Omental fat pad (tissue), 3 donors: ENCODE measurements at regions not wholly inside any gene's neighbourhood (a gene's known extent, or its start where the extent isn't known, plus 50 kb on each side); places are given as distances from the start of the nearest gene placed in this dataset.

Source experiments
- ATAC-seq: fragments of 150-250 bp; one replicate; pipeline ENCODE4 v1.9.1; 2016; ENCODE audit warnings: mild to moderate bottlenecking, moderate library complexity; ENCODE audit not compliant: low FRiP score
- DNase-seq: peaks from one replicate; pipeline ENCODE4 v3.0.0-alpha.2; 2019; ENCODE audit warnings: low spot score
- TF ChIP-seq, protein P1 (sequence below), 3 donors: fragments of 450-650 bp; IDR thresholded peaks; one replicate each; pipeline ENCODE4 v1.5.1; 2016 to 2017; ENCODE audit warnings: antibody characterized with exemption in 3 of 3, mild to moderate bottlenecking in 3 of 3, moderate library complexity in 2 of 3

DNA sequence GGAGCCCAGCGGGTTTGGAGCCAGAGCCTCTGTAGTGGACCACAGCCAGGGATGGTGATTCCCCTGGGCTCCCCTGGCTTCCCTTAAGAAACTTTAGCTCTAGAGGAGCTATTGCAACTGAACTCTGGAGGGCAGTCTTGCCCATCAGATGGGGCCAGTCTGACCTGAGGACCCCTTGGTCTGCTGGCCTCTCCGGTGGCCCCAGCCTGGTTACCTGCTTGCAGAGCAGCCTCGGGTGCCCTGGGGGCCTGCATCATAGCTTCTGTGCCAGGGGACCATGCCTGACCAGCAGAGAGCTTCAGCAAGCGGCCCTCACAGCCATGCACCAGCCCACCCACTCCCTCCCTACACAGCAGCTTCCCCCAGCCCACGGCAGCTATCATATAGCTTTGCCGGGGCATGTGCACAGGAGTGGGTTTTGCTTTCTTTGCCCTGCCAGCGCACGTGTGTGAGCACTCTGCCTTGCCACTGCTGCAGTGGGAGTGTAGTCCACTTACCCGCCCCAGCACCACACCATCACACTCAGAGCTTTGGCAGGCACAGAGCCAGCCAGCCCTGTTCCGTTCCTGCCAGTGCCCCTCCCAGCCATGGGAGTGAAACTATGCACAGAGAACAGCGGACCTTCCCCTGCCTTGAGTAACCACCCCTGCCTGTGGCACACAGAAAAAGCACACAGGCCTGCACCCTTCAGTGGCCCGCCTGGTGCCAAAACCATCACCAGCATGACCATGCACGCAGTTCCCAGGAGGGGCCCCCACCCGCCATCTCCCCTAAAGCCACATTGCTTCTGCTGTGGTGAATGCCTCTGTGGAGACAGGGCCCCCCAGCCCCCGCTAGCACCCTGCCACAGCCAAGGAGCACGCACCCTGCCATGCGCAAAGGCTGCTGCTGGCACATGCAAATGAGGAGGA is 442.9 kb upstream of the NEGR1 start:
- DNase-seq (no peak), ATAC-seq (no peak)
- TF ChIP-seq, protein P1, sequence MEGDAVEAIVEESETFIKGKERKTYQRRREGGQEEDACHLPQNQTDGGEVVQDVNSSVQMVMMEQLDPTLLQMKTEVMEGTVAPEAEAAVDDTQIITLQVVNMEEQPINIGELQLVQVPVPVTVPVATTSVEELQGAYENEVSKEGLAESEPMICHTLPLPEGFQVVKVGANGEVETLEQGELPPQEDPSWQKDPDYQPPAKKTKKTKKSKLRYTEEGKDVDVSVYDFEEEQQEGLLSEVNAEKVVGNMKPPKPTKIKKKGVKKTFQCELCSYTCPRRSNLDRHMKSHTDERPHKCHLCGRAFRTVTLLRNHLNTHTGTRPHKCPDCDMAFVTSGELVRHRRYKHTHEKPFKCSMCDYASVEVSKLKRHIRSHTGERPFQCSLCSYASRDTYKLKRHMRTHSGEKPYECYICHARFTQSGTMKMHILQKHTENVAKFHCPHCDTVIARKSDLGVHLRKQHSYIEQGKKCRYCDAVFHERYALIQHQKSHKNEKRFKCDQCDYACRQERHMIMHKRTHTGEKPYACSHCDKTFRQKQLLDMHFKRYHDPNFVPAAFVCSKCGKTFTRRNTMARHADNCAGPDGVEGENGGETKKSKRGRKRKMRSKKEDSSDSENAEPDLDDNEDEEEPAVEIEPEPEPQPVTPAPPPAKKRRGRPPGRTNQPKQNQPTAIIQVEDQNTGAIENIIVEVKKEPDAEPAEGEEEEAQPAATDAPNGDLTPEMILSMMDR (IDR thresholded peaks at IDR 0.05), result no peak

DNA sequence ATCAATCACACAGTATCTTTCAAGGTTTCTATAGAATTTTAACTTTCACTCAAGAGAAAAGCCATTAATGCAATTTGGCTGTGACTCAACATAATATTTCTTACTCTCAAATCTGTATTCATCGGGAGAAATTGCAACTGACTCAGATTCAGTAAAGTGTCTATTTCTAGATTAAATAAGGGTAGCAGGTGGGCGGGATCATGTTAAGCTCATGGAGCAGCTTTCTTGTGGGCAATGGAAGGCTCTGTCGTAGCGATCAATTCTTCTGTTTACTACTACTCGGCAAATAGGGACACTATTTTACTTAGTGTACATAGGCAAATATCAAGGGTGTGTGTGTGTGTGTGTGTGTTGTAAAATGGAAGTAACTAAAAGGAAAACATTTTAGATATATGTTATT is 423.6 kb upstream of the NEGR1 start:
- TF ChIP-seq, protein P1 (IDR thresholded peaks at IDR 0.05), result no peak
- DNase-seq, result no peak
- ATAC-seq, result no peak

DNA sequence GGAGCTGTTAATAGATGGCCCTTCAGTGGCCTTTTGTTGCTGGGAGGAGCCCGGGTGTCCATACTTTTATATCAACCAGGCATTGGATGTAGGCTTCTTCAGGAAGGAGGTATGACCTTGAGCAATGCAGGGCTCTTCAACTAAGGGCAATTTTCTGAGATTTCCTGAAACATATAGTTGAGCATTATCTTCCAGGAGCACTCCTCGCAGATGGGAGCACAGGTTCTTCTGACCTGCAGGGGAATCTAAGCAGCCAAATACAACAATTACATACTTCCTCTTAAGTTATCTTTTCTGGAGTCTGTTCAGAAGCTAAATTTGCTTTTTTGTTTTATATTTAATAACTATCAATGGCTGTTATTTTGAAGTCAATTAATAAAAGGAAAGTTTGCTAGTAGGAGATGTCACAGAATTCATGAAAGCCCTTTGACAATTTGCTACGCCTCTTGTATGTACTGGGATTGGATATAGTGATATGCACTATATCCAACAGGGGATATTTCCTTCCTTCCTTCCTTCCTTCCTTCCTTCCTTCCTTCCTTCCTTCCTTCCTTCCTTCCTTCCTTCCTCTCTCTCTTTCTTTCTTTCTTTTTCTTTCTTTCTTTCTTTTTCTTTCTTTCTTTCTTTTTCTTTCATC is 422.6 kb upstream of the NEGR1 start:
- ATAC-seq (no peak), DNase-seq (no peak)
- TF ChIP-seq, protein P1 (IDR thresholded peaks at IDR 0.05), result no peak

DNA sequence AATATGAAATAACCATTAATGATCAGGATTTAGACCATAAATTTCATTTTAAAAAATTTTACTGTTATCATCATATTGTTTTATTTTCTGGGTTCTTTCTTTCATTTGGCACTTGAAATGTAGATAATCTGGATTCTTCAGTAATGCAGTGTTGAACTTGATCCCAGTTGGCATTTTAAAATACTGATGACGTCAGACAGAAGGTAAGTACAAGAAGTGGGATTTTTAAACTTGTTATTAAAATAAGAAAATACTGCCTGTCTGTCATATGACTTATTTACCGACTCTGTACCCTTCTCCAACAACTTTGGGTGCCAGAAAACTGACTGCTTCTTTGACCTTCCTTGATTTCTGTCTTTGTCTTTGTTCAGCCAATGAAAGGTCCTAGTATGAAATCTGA is 415.1 kb upstream of the NEGR1 start:
- ATAC-seq, result no peak
- TF ChIP-seq, protein P1 (IDR thresholded peaks at IDR 0.05), result no peak
- DNase-seq, result no peak

DNA sequence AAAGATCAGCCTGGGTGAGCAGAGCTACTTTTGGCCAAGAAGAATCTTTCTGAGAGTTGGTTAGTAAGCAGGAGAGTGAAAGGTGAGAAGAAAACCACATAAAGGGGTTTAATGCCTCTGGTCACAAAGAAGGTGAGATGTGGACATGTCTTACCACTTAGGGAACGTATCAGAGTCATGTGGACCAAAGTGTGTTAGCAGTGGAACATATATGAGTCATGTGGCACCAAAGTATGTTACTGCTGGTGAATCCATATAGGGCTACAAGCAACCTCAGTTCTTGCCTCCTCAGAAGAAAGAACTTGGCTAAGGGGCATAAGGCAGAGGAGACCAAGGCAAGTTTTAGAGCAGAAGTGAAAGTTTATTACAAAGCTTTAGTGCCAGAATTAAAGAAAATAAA is 411.6 kb upstream of the NEGR1 start:
- TF ChIP-seq, protein P1 (IDR thresholded peaks at IDR 0.05), result no peak
- ATAC-seq, result no peak
- no peak for DNase-seq

DNA sequence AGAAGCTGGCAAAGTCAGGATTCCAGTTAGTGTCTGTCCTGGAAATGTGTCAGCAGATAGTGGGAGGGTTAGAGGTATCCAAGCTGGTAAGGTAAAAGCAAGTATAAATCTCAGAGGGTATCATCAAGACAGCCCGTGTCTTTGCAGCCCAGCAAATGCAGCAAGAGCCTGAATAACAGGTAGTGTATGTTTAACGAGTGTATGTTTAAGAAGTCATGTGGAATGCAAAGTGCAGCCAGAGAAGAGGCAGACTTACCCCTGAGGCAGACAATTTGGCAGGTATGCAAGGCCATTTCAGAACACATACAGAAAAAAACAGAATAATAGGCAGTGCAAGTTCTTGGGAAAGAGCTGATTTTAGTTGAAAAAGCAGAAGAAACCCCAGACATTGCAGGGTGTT is 411.0 kb upstream of the NEGR1 start:
- DNase-seq (no peak), ATAC-seq (no peak)
- TF ChIP-seq, protein P1 (IDR thresholded peaks at IDR 0.05), result no peak

DNA sequence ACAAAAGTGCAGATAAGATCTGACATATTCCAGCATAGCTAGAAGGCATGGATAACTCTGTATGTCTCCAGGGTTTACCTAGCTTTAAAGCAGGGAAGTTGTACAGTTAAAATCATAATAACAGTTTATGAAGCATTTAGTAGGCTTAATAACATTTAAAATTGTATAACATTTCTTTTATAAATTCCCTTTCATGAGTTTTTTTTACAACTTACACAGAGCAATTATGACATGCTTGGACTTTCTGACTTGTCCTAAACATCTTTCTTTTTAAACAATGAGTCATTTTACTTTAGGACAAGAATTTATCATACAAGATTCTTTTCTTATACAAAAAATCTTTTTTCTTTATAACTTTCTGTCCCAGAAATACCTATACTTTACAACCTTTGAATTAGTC is 408.5 kb upstream of the NEGR1 start:
- TF ChIP-seq, protein P1 (IDR thresholded peaks at IDR 0.05), result no peak
- no peak for ATAC-seq
- no peak for DNase-seq
